GM18909 (cell line): ENCODE measurements at regions not wholly inside any gene's neighbourhood (a gene's known extent, or its start where the extent isn't known, plus 50 kb on each side); places are given as distances from the start of the nearest gene placed in this dataset.

Source experiments
- ATAC-seq: cut with Tn5 transposase; IDR thresholded peaks from one replicate; pipeline ENCODE4 v1.9.1; 2021; ENCODE audit warnings: mild to moderate bottlenecking; ENCODE audit not compliant: unreplicated experiment, poor library complexity

- ATAC-seq: no peak
Measured at GRCh38 chr4:178457286-178457685, 1015.0 kb upstream of the AGA start.

GRCh38 chr4:178462710-178463109, 1020.5 kb upstream of the AGA start:
- ATAC-seq: no peak

GRCh38 chr4:178463747-178464146, 1021.5 kb upstream of the AGA start:
- no peak for ATAC-seq

- no peak for ATAC-seq
Measured at GRCh38 chr4:178470996-178471784, 1029.0 kb upstream of the AGA start.

- no peak for ATAC-seq
Measured at GRCh38 chr4:178471994-178472393, 1029.8 kb upstream of the AGA start.

- ATAC-seq: no peak
Measured at GRCh38 chr4:178480105-178480504, 1037.9 kb upstream of the AGA start.

- ATAC-seq: no peak
Measured at GRCh38 chr4:178480881-178481280, 1038.6 kb upstream of the AGA start.

- ATAC-seq: no peak
Measured at GRCh38 chr4:178481564-178481963, 1039.3 kb upstream of the AGA start.

GRCh38 chr4:178523038-178523437, 1080.8 kb upstream of the AGA start:
- ATAC-seq: no peak

- no peak for ATAC-seq
Measured at GRCh38 chr4:178535939-178536579, 1093.8 kb upstream of the AGA start.

- no peak for ATAC-seq
Measured at GRCh38 chr4:178553201-178553600, 1111.0 kb upstream of the AGA start.

GRCh38 chr4:178554352-178554751, 1112.1 kb upstream of the AGA start:
- no peak for ATAC-seq

GRCh38 chr4:178556796-178557195, 1114.6 kb upstream of the AGA start:
- ATAC-seq: no peak

GRCh38 chr4:178577933-178578332, 1135.7 kb upstream of the AGA start:
- ATAC-seq: no peak

- no peak for ATAC-seq
Measured at GRCh38 chr4:178595500-178596138, 1153.4 kb upstream of the AGA start.

- ATAC-seq: no peak
Measured at GRCh38 chr4:178598672-178599071, 1156.4 kb upstream of the AGA start.

- no peak for ATAC-seq
Measured at GRCh38 chr4:178599521-178599920, 1157.3 kb upstream of the AGA start.

GRCh38 chr4:178602833-178603232, 1160.6 kb upstream of the AGA start:
- no peak for ATAC-seq

GRCh38 chr4:178611062-178611461, 1168.8 kb upstream of the AGA start:
- ATAC-seq: no peak

- ATAC-seq: no peak
Measured at GRCh38 chr4:178612733-178613132, 1170.5 kb upstream of the AGA start.

GRCh38 chr4:178632415-178632814, 1190.2 kb upstream of the AGA start:
- no peak for ATAC-seq
